Endothelial cell of umbilical vein (primary cell): ENCODE measurements at regions not wholly inside any gene's neighbourhood (a gene's known extent, or its start where the extent isn't known, plus 50 kb on each side); places are given as distances from the start of the nearest gene placed in this dataset.

Experiments
- BruUV-seq: library from RNA; stranded (reverse); fragments of 400-500 nt; replicated peaks from 2 replicates; lab custom pipeline; 2021; lab: Mats Ljungman, UMichigan
- CTCF ChIA-PET: fragments of 300-600, 350-600 bp; sonication (Branson Sonifier 250); formaldehyde crosslinking; loops from one replicate; lab custom pipeline; 2021; ENCODE audit warnings: antibody characterized with exemption, inconsistent platforms; lab: Charles Lee
- POLR2A ChIA-PET: fragments of 300-600, 350-600 bp; sonication (Branson Sonifier 250); formaldehyde crosslinking; loops from one replicate; lab custom pipeline; 2021; ENCODE audit warnings: antibody characterized with exemption, inconsistent platforms; lab: Charles Lee
- DNase-seq: peaks from one replicate; pipeline ENCODE4 v3.0.0-alpha.2; 2011; ENCODE audit warnings: low read depth, low spot score
- FAIRE-seq: peaks from 2 replicates; lab custom pipeline; 2011; peaks lifted over from hg19 to GRCh38; lab: Jason Lieb, UNC
- H2AFZ ChIP-seq: 2 replicates; pipeline ENCODE4 v1.6.0; 2012; ENCODE audit warnings: low read depth, low read length, control low read depth, inconsistent platforms
- H3K27ac ChIP-seq: 2 replicates; pipeline ENCODE4 v1.5.1; 2011; ENCODE audit warnings: low read depth, mild to moderate bottlenecking, control low read depth, low read length, moderate library complexity; ENCODE audit not compliant: insufficient read depth
- H3K27me3 ChIP-seq, 2 experiments: 2 replicates each; pipeline versions ENCODE4 v1.6.0 to v1.6.1; 2011; ENCODE audit warnings: low read length in 2 of 2, mixed read lengths in 1 of 2; ENCODE audit not compliant: control insufficient read depth in 2 of 2, insufficient read depth in 2 of 2
- H3K36me3 ChIP-seq, 2 experiments: 2 replicates in 1 of 2; 3 replicates in 1 of 2; pipeline ENCODE4 v1.5.1; 2011; ENCODE audit warnings: low read length in 2 of 2, mild to moderate bottlenecking in 1 of 2, moderate library complexity in 1 of 2; ENCODE audit not compliant: control insufficient read depth in 2 of 2, insufficient read depth in 2 of 2; ENCODE audit errors: extremely low read depth in 1 of 2
- H3K4me1 ChIP-seq: 3 replicates; pipeline ENCODE4 v1.5.1; 2011; ENCODE audit warnings: mild to moderate bottlenecking, low read length; ENCODE audit not compliant: control insufficient read depth, insufficient read depth; ENCODE audit errors: extremely low read depth
- H3K4me2 ChIP-seq: 2 replicates; pipeline ENCODE4 v1.6.1; 2011; ENCODE audit warnings: low read length, control low read depth, mixed read lengths; ENCODE audit not compliant: insufficient read depth
- H3K4me3 ChIP-seq, 3 experiments: fragments of 200-600 bp in 1 of 3; sonication (generic), shearing (Covaris generic) in 1 of 3; replicated peaks in 1 of 3; 2 replicates each; pipeline ENCODE4 v1.5.1; 2011 to 2016; ENCODE audit warnings: control low read depth in 3 of 3, low read length in 3 of 3, mild to moderate bottlenecking in 2 of 3, inconsistent platforms in 1 of 3, low read depth in 1 of 3, moderate library complexity in 1 of 3; ENCODE audit not compliant: insufficient read depth in 1 of 3
- H3K79me2 ChIP-seq: 2 replicates; pipeline ENCODE4 v1.6.0; 2012; ENCODE audit warnings: low read length, inconsistent platforms; ENCODE audit not compliant: control insufficient read depth, insufficient read depth
- H3K9ac ChIP-seq: replicated peaks from 2 replicates; pipeline ENCODE3; 2011; ENCODE audit warnings: low read length, control low read depth; ENCODE audit not compliant: insufficient read depth; ENCODE audit errors: extremely low read depth
- H3K9me1 ChIP-seq: replicated peaks from 3 replicates; pipeline ENCODE4 v1.6.0; 2011; ENCODE audit warnings: mild to moderate bottlenecking, low read length; ENCODE audit not compliant: control insufficient read depth, insufficient read depth; ENCODE audit errors: extremely low read depth
- H3K9me3 ChIP-seq: replicated peaks from 2 replicates; pipeline ENCODE4 v1.5.1; 2012; ENCODE audit warnings: low read length, inconsistent platforms; ENCODE audit not compliant: control insufficient read depth, insufficient read depth
- H4K20me1 ChIP-seq: replicated peaks from 2 replicates; pipeline ENCODE3; 2011; ENCODE audit warnings: mild to moderate bottlenecking, low read length; ENCODE audit not compliant: control insufficient read depth, insufficient read depth; ENCODE audit errors: extremely low read depth
- CTCF ChIP-seq, 2 donors: IDR thresholded peaks; 1 replicate in 1 of 2; 2 replicates in 1 of 2; pipeline ENCODE4 v1.5.1; 2011; ENCODE audit warnings: low read length in 2 of 2, mild to moderate bottlenecking in 2 of 2, moderate library complexity in 2 of 2, control low read depth in 1 of 2, inconsistent platforms in 1 of 2, low read depth in 1 of 2; ENCODE audit not compliant: insufficient read depth in 1 of 2; ENCODE audit errors: extremely low read depth in 1 of 2
- EZH2 ChIP-seq: IDR thresholded peaks from 2 replicates; pipeline ENCODE4 v1.6.1; 2012; ENCODE audit warnings: borderline replicate concordance, low read depth, mild to moderate bottlenecking, moderate library complexity, low read length, inconsistent platforms; ENCODE audit not compliant: severe bottlenecking
- FOS ChIP-seq: IDR thresholded peaks from 2 replicates; pipeline ENCODE4 v1.6.1; 2011; ENCODE audit warnings: mild to moderate bottlenecking, low read length, moderate library complexity, borderline replicate concordance; ENCODE audit not compliant: insufficient read depth
- GATA2 ChIP-seq: IDR thresholded peaks from 2 replicates; pipeline ENCODE4 v1.7.0; 2011; ENCODE audit warnings: low read depth, mild to moderate bottlenecking, moderate library complexity, mixed read lengths, low read length; ENCODE audit not compliant: insufficient read length, insufficient read depth
- JUN ChIP-seq: IDR thresholded peaks from 2 replicates; pipeline ENCODE4 v1.6.1; 2011; ENCODE audit warnings: borderline replicate concordance, low read depth; ENCODE audit not compliant: insufficient read length, insufficient read depth
- MAX ChIP-seq: IDR thresholded peaks from 2 replicates; pipeline ENCODE4 v1.6.1; 2011; ENCODE audit not compliant: insufficient read depth, insufficient read length
- MYC ChIP-seq: IDR thresholded peaks from one replicate; pipeline ENCODE4 v1.6.1; 2011; ENCODE audit warnings: mild to moderate bottlenecking, low read depth, low read length
- POLR2A ChIP-seq: IDR thresholded peaks from 2 replicates; pipeline ENCODE4 v1.6.1; 2012; ENCODE audit warnings: low read depth, mild to moderate bottlenecking, control low read depth, low read length
- POLR2AphosphoS5 ChIP-seq: IDR thresholded peaks from 2 replicates; pipeline ENCODE4 v1.6.1; 2012; ENCODE audit warnings: low read depth, mild to moderate bottlenecking, control low read depth, low read length, moderate library complexity; ENCODE audit not compliant: insufficient read depth
- dilution Hi-C: fragments of 300-500 bp; cut with MboI; formaldehyde crosslinking; loops from one replicate; pipeline ENCODE4 v1.15.0; 2019; ENCODE audit warnings: low sequenced_read_pairs; ENCODE audit not compliant: extremely low pct_ligation_motif_present
- intact Hi-C: fragments of 100-400 bp; cut with micrococcal nuclease; formaldehyde crosslinking; loops from one replicate; pipeline ENCODE4 v1.10.0; 2022

GRCh38 chr7:49091519-49091918 lies 167.2 kb downstream of the CDC14C start:
- H2AFZ ChIP-seq = no peak overlapping the region
- H3K9ac ChIP-seq = no peak overlapping the region
- TF ChIP-seq MAX = no peak
- no peak for TF ChIP-seq POLR2AphosphoS5
- no peak for TF ChIP-seq POLR2A
- TF ChIP-seq CTCF (IDR thresholded peaks at IDR 0.05; ENCODE audit: extremely low read depth in 1 of 2, insufficient read depth in 1 of 2, low read depth in 1 of 2, low read length in 2 of 2) = no peak
- no peak for TF ChIP-seq JUN
- no peak for TF ChIP-seq MYC
- no peak for TF ChIP-seq FOS
- TF ChIP-seq GATA2 = no peak
- TF ChIP-seq EZH2 = no peak
- intact Hi-C loops (no loop called here), dilution Hi-C loops (no loop called here)
- no TSS peak for BruUV-seq
- DNase-seq (no peak), FAIRE-seq (no peak)
- H3K27me3 ChIP-seq = no peaks in the 10 kb centered on the region
- no peaks in the 10 kb centered on the region for H3K79me2 ChIP-seq
- H3K4me2 ChIP-seq = no peak overlapping the region
- no peaks in the 10 kb centered on the region for H3K36me3 ChIP-seq
- CTCF ChIA-PET = no interaction called here
- no peak overlapping the region for H3K27ac ChIP-seq
- no peaks in the 10 kb centered on the region for H3K9me1 ChIP-seq
- POLR2A ChIA-PET = no interaction called here
- no peaks in the 10 kb centered on the region for H3K4me1 ChIP-seq
- peaks cover 2% of the 10 kb centered on the region for H3K9me3 ChIP-seq
- no peak overlapping the region for H3K4me3 ChIP-seq
- H4K20me1 ChIP-seq = no peaks in the 10 kb centered on the region
